Progenitor cell of endocrine pancreas (in vitro differentiated cells): ENCODE measurements at regions not wholly inside any gene's neighbourhood (a gene's known extent, or its start where the extent isn't known, plus 50 kb on each side); places are given as distances from the start of the nearest gene placed in this dataset.
A peak's percentile ranks its signal among the peaks of the same experiment; 100 is the strongest.

Experiments used
- DNase-seq: peaks from one replicate; pipeline ENCODE4 v3.0.0; 2021; ENCODE audit warnings: low spot score; ENCODE audit not compliant: unreplicated experiment
- H3K27ac Mint-ChIP-seq: 2 replicates; pipeline ENCODE4 v1.8.0; 2021; ENCODE audit warnings: mild to moderate bottlenecking, moderate library complexity, mixed read lengths
- H3K27me3 Mint-ChIP-seq: 2 replicates; pipeline ENCODE4 v1.8.0; 2021; ENCODE audit warnings: mixed read lengths
- H3K36me3 Mint-ChIP-seq: 2 replicates; pipeline ENCODE4 v1.8.0; 2022; ENCODE audit warnings: mixed read lengths; ENCODE audit not compliant: insufficient read depth
- H3K4me1 Mint-ChIP-seq: 2 replicates; pipeline ENCODE4 v1.8.0; 2021; ENCODE audit warnings: low read depth, mixed read lengths
- H3K4me3 Mint-ChIP-seq: 2 replicates; pipeline ENCODE4 v1.8.0; 2021; ENCODE audit warnings: low read depth, mild to moderate bottlenecking, moderate library complexity, mixed read lengths
- H3K9me3 Mint-ChIP-seq: 2 replicates; pipeline ENCODE4 v1.8.0; 2021; ENCODE audit warnings: low read depth, mixed read lengths
- TF ChIP-seq, protein P1 (sequence below): fragments of 200-600 bp; sonication (generic); IDR thresholded peaks from one replicate; pipeline ENCODE4 v1.5.0; 2021; ENCODE audit warnings: antibody characterized with exemption, mild to moderate bottlenecking; ENCODE audit not compliant: unreplicated experiment

DNA sequence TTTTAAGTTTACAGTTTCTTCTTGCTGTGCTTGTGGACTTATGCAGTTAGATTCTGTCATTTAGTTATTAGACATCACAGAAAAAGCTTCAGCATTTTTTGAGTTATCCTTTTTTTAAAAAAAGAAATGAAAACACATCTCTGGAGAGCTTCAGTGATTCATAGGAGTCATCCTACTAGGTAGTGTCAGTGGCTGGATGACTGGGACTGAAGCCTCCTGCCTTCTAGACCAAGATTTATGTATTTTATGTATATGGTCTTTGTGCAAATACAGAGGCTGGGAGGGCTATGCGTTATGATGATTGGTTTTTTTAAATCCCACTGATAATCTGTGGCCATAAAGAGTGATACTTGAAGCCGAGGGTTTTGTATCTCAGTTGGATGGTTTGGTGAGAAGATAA, 125.9 kb upstream of the JAG1 start:
- DNase-seq: no peak
- peaks cover 5% of the 10 kb centered on the region for H3K9me3 Mint-ChIP-seq
- peaks cover 35% of the 10 kb centered on the region for H3K4me1 Mint-ChIP-seq
- no peak overlapping the region for H3K4me3 Mint-ChIP-seq
- TF ChIP-seq, protein P1, sequence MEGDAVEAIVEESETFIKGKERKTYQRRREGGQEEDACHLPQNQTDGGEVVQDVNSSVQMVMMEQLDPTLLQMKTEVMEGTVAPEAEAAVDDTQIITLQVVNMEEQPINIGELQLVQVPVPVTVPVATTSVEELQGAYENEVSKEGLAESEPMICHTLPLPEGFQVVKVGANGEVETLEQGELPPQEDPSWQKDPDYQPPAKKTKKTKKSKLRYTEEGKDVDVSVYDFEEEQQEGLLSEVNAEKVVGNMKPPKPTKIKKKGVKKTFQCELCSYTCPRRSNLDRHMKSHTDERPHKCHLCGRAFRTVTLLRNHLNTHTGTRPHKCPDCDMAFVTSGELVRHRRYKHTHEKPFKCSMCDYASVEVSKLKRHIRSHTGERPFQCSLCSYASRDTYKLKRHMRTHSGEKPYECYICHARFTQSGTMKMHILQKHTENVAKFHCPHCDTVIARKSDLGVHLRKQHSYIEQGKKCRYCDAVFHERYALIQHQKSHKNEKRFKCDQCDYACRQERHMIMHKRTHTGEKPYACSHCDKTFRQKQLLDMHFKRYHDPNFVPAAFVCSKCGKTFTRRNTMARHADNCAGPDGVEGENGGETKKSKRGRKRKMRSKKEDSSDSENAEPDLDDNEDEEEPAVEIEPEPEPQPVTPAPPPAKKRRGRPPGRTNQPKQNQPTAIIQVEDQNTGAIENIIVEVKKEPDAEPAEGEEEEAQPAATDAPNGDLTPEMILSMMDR: no peak
- H3K27me3 Mint-ChIP-seq: peaks cover 13% of the 10 kb centered on the region
- no peak overlapping the region for H3K27ac Mint-ChIP-seq
- no peaks in the 10 kb centered on the region for H3K36me3 Mint-ChIP-seq

DNA sequence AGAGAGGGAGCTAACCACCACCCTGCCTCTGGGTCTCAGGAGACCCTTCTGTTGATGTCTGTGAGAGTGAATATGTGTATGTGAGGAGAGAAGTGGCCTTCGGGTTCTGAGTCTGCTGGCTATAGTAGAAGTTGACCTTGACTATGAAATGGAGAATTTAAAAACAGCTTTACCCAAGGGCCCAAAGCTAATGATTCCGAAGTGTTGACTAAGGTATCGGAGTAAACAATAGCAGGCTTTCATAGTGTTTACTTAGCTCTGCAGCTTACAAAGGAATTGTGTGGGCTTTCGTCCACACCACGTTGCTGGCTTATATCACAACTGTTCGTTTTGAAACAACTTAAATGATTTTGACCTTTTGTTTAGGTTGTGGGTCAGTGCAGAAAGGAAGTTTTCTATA, 126.5 kb upstream of the JAG1 start:
- DNase-seq: no peak
- TF ChIP-seq, protein P1: no peak
- Mint-ChIP-seq H3K27me3 (peaks cover 13% of the 10 kb centered on the region), H3K4me1 (peaks cover 31% of the 10 kb centered on the region), H3K9me3 (peaks cover 5% of the 10 kb centered on the region), H3K4me3 (no peak overlapping the region), H3K27ac (peak overlapping the region; percentile 3), H3K36me3 (no peaks in the 10 kb centered on the region)

DNA sequence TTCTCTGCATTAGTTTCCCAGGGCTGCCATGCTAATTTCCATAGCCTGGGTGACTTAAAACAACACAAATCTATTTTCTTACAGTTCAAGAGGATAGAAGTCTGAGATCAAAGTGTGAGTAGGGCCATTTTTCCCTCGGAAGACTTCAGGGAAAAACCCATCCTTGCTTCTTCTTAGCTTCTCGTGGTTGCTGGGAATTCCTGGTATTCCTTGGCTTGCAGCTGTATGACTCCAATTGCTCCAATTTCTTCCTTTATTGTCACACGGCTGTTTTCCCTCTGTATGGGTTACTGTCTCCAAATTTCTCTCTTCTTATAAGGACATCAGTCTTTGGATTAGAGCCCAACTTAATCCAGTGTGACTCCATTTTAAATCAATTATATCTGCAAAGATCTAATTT, 128.4 kb upstream of the JAG1 start:
- Mint-ChIP-seq H3K27ac (no peak overlapping the region), H3K9me3 (peaks cover under 1% of the 10 kb centered on the region), H3K4me3 (no peak overlapping the region), H3K27me3 (peaks cover 15% of the 10 kb centered on the region), H3K4me1 (peaks cover 22% of the 10 kb centered on the region), H3K36me3 (no peaks in the 10 kb centered on the region)
- TF ChIP-seq, protein P1: no peak
- DNase-seq: no peak

DNA sequence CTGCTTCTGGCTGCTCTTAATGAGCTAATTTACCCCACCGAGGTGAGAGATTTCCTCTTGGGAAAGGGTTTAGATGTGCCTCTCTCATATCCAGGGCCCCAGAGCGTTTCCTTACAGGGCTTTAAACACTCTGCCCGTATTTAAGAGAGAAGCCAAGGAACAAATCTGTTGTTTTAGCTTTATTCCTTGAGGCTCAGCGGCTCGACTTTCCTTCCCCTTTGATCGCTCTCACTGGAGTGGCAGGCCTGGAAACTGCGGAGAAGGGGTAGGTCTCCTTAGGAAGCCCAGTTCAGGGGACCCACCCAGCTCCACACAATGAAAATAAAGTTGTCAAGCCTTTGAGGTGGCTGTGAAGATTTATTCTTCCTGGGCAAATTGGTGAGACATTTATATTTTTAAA, 132.0 kb upstream of the JAG1 start:
- peaks cover 5% of the 10 kb centered on the region for H3K4me1 Mint-ChIP-seq
- no peaks in the 10 kb centered on the region for H3K36me3 Mint-ChIP-seq
- no peak overlapping the region for H3K27ac Mint-ChIP-seq
- no peak overlapping the region for H3K4me3 Mint-ChIP-seq
- peaks cover 20% of the 10 kb centered on the region for H3K27me3 Mint-ChIP-seq
- no peak for DNase-seq
- H3K9me3 Mint-ChIP-seq: peaks cover 3% of the 10 kb centered on the region
- TF ChIP-seq, protein P1: no peak

DNA sequence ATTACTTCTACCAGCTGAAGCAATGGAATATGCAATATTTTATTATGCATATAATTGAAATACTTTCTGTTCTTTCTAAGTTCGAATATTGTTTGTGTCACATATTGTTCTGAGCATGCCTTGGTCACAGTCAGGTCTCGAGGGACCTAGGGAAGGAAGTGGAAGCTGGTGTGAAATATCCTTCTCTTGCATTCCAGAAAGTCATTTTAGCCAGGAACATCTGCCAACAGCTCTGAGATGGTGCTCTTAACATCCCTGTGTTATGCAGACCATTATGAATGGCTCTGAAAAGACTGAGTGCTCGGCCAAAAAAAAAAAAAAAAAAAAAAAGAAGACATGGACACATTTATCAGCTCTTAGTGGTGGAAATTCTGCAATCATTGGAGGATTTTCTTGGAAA, 132.7 kb upstream of the JAG1 start:
- H3K4me1 Mint-ChIP-seq: peaks cover 3% of the 10 kb centered on the region
- no peaks in the 10 kb centered on the region for H3K36me3 Mint-ChIP-seq
- DNase-seq: no peak
- TF ChIP-seq, protein P1: no peak
- peaks cover 20% of the 10 kb centered on the region for H3K27me3 Mint-ChIP-seq
- no peak overlapping the region for H3K4me3 Mint-ChIP-seq
- peaks cover 3% of the 10 kb centered on the region for H3K9me3 Mint-ChIP-seq
- H3K27ac Mint-ChIP-seq: no peak overlapping the region
